ENCODE measurements at regions not wholly inside any gene's neighbourhood (a gene's known extent, or its start where the extent isn't known, plus 50 kb on each side); places are given as distances from the start of the nearest gene placed in this dataset.

GRCh38 chr4:127138586-127138985, 494.2 kb upstream of the INTU start:
- H3K4me1 Mint-ChIP-seq: no peaks in the 10 kb centered on the region
- no peaks in the 10 kb centered on the region for H3K27me3 Mint-ChIP-seq
- H3K9me3 Mint-ChIP-seq: peaks cover 3% of the 10 kb centered on the region
- H3K36me3 Mint-ChIP-seq (ENCODE audit: low read depth): no peaks in the 10 kb centered on the region
- H3K27ac Mint-ChIP-seq: no peak overlapping the region
- intact Hi-C loops (cut with micrococcal nuclease): no loop called here
- DNase-seq: no peak
- H3K4me3 Mint-ChIP-seq: no peak overlapping the region

DNA sequence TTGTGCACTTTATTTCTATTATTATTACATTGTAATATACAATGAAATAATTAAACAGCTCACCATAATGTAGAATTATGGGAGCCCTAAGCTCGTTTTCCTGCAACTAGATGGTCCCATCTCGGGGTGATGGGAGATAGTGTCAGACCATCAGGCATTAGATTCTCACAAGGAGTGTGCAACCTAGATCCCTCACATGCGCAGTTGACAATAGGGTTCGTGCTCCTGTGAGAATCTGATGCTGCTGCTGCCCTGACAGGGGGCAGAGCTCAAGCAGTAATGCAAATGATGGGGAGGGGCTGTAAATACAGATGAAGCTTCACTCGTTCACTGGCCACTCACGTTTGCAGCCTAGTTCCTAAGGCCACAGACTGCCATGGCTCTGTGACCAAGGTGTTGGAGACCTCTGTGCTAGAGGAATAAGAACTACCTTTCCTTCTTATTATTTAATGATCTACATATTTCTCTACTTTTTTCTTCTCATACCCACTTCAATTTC, 492.9 kb upstream of the INTU start:
- intact Hi-C loops (cut with micrococcal nuclease): no loop called here
- Mint-ChIP-seq H3K9me3 (peaks cover 3% of the 10 kb centered on the region), H3K27ac (no peak overlapping the region), H3K36me3 (ENCODE audit: low read depth) (no peaks in the 10 kb centered on the region), H3K4me1 (no peaks in the 10 kb centered on the region), H3K4me3 (no peak overlapping the region), H3K27me3 (no peaks in the 10 kb centered on the region)
- no peak for DNase-seq

- no peaks in the 10 kb centered on the region for H3K36me3 Mint-ChIP-seq (ENCODE audit: low read depth)
- H3K4me1 Mint-ChIP-seq: no peaks in the 10 kb centered on the region
Measured at GRCh38 chr4:127140306-127140705, 492.5 kb upstream of the INTU start.

GRCh38 chr4:127141856-127142255, 490.9 kb upstream of the INTU start:
- H3K27me3 Mint-ChIP-seq: no peaks in the 10 kb centered on the region
- intact Hi-C loops (cut with micrococcal nuclease): no loop called here
- no peak for DNase-seq
- H3K4me3 Mint-ChIP-seq: no peak overlapping the region
- no peaks in the 10 kb centered on the region for H3K4me1 Mint-ChIP-seq
- H3K36me3 Mint-ChIP-seq (ENCODE audit: low read depth): no peaks in the 10 kb centered on the region
- no peak overlapping the region for H3K27ac Mint-ChIP-seq
- peaks cover 3% of the 10 kb centered on the region for H3K9me3 Mint-ChIP-seq

More at GRCh38 chr4:127140306-127140705, 492.5 kb upstream of the INTU start:
- Mint-ChIP-seq H3K9me3 (peaks cover 3% of the 10 kb centered on the region), H3K27me3 (no peaks in the 10 kb centered on the region), H3K27ac (no peak overlapping the region), H3K4me3 (no peak overlapping the region)
- DNase-seq: no peak
- intact Hi-C loops (cut with micrococcal nuclease): no loop called here

GRCh38 chr4:127143460-127144195, 489.1 kb upstream of the INTU start:
- Mint-ChIP-seq H3K4me3 (no peak overlapping the region), H3K4me1 (no peaks in the 10 kb centered on the region), H3K27me3 (no peaks in the 10 kb centered on the region), H3K9me3 (peaks cover 3% of the 10 kb centered on the region), H3K27ac (no peak overlapping the region), H3K36me3 (ENCODE audit: low read depth) (no peaks in the 10 kb centered on the region)
- intact Hi-C loops (cut with micrococcal nuclease): no loop called here
- DNase-seq: no peak

DNA sequence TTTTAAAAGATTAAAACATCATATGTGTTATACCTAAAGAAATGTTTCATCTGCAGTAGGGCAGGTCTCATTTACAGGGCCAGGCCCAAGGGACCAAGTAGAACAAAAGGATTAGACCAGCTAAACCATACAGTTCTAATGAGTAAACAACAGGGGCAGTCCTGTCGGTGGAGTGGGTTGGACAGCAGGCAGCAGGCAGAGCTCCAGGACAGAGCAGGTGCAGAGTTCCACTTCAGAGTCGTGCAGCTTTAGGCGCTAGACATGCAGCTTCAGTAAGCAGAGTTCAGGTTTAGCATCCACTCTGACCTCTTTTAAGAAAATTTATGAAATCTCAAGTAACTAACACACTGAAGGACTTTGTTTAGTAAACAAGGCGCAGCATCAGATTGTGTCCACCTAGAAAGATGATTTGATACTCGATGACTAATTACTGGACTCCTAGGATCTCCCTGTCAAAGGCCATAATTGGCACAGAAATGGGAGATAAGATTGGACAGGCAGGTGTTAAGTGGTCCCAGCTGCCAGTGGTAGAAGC, 487.7 kb upstream of the INTU start:
- no peaks in the 10 kb centered on the region for H3K27me3 Mint-ChIP-seq
- no peak overlapping the region for H3K4me3 Mint-ChIP-seq

GRCh38 chr4:127148165-127148564, 484.6 kb upstream of the INTU start:
- no peak for DNase-seq
- Mint-ChIP-seq H3K36me3 (ENCODE audit: low read depth) (no peaks in the 10 kb centered on the region), H3K27ac (no peak overlapping the region), H3K9me3 (no peaks in the 10 kb centered on the region), H3K4me1 (no peaks in the 10 kb centered on the region), H3K27me3 (no peaks in the 10 kb centered on the region), H3K4me3 (no peak overlapping the region)
- intact Hi-C loops (cut with micrococcal nuclease): no loop called here

More for the DNA sequence above, 487.7 kb upstream of the INTU start:
- Mint-ChIP-seq H3K36me3 (ENCODE audit: low read depth) (no peaks in the 10 kb centered on the region), H3K9me3 (peaks cover 3% of the 10 kb centered on the region), H3K27ac (no peak overlapping the region), H3K4me1 (no peaks in the 10 kb centered on the region)
- DNase-seq: no peak
- intact Hi-C loops (cut with micrococcal nuclease): no loop called here

GRCh38 chr4:127149086-127149485, 483.7 kb upstream of the INTU start:
- Mint-ChIP-seq H3K27ac (no peak overlapping the region), H3K36me3 (ENCODE audit: low read depth) (no peaks in the 10 kb centered on the region), H3K9me3 (no peaks in the 10 kb centered on the region), H3K4me1 (no peaks in the 10 kb centered on the region), H3K4me3 (no peak overlapping the region), H3K27me3 (no peaks in the 10 kb centered on the region)
- intact Hi-C loops (cut with micrococcal nuclease): no loop called here
- DNase-seq: no peak

- H3K4me1 Mint-ChIP-seq: no peaks in the 10 kb centered on the region
- H3K9me3 Mint-ChIP-seq: no peaks in the 10 kb centered on the region
- intact Hi-C loops (cut with micrococcal nuclease): no loop called here
- no peaks in the 10 kb centered on the region for H3K36me3 Mint-ChIP-seq (ENCODE audit: low read depth)
- H3K27me3 Mint-ChIP-seq: no peaks in the 10 kb centered on the region
- H3K27ac Mint-ChIP-seq: no peak overlapping the region
- DNase-seq: no peak
- H3K4me3 Mint-ChIP-seq: no peak overlapping the region
Measured at GRCh38 chr4:127151941-127152340, 480.8 kb upstream of the INTU start.

GRCh38 chr4:127155116-127155515, 477.6 kb upstream of the INTU start:
- H3K27me3 Mint-ChIP-seq: no peaks in the 10 kb centered on the region
- H3K9me3 Mint-ChIP-seq: no peaks in the 10 kb centered on the region
- H3K27ac Mint-ChIP-seq: no peak overlapping the region
- intact Hi-C loops (cut with micrococcal nuclease): no loop called here
- no peaks in the 10 kb centered on the region for H3K36me3 Mint-ChIP-seq (ENCODE audit: low read depth)
- H3K4me3 Mint-ChIP-seq: no peak overlapping the region
- DNase-seq: no peak
- no peaks in the 10 kb centered on the region for H3K4me1 Mint-ChIP-seq

DNA sequence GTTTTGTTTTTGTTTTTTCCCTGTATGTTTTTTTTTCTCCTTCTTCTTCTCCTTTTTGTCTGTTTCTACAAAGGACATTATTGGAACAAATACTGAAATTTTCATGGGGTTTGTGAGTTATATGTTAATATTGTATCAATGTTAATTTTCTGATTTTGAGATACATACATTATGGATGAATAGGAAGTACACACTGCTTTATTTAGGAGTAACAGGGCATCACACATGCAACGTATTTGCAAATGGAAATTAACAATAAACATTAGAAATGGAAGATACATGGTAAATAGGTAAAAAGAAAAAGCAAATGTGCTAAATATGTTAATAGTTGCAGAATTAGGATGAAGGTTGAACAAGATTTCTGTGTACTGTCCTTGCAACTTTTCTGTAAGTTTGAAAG, 477.2 kb upstream of the INTU start:
- intact Hi-C loops (cut with micrococcal nuclease): no loop called here
- DNase-seq: no peak
- H3K9me3 Mint-ChIP-seq: no peaks in the 10 kb centered on the region
- no peak overlapping the region for H3K4me3 Mint-ChIP-seq
- no peaks in the 10 kb centered on the region for H3K4me1 Mint-ChIP-seq
- no peak overlapping the region for H3K27ac Mint-ChIP-seq
- H3K36me3 Mint-ChIP-seq (ENCODE audit: low read depth): no peaks in the 10 kb centered on the region
- no peaks in the 10 kb centered on the region for H3K27me3 Mint-ChIP-seq

DNA sequence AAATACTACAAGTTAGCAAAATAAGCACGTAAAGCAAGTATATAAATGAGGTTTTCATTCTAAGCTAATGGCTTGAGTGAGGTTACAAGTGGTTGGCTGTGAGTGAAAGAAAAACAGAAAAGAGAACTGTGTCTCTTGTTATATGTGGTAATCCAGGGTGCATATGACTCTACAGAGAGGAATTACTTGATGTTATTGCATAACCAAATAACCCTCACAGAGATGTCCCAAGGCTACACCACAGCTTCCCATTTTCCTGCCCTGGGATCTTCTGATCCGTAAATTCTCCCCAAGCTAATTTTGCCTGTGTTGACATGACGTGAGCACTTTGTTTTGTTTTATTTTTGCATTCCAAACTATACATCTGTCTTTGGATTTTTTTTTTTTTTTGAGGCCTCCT, 470.0 kb upstream of the INTU start:
- Mint-ChIP-seq H3K9me3 (peaks cover 4% of the 10 kb centered on the region), H3K27me3 (no peaks in the 10 kb centered on the region), H3K27ac (no peak overlapping the region), H3K4me3 (no peak overlapping the region), H3K36me3 (ENCODE audit: low read depth) (no peaks in the 10 kb centered on the region), H3K4me1 (no peaks in the 10 kb centered on the region)
- no peak for DNase-seq
- intact Hi-C loops (cut with micrococcal nuclease): no loop called here

DNA sequence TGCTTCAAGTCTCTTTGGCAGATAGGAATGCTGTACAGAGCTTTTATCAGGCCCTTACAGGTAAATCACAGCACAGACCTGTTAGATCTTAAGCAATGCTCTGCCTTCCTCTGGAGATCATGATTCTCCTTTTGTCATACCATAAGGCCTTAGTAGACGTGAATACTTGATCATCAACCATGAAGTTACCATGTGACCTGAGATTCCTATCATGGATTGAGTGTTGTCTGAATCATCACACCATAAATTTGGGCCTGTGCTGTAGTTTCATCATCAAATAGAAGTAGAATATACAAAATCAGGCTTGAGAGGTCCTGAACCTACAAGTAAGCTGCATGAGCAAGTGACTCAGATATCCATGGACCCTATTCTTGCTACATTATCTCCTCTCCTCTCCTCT, 466.8 kb upstream of the INTU start:
- no peak for DNase-seq
- intact Hi-C loops (cut with micrococcal nuclease): no loop called here
- peaks cover 4% of the 10 kb centered on the region for H3K9me3 Mint-ChIP-seq
- no peak overlapping the region for H3K4me3 Mint-ChIP-seq
- no peaks in the 10 kb centered on the region for H3K4me1 Mint-ChIP-seq
- H3K27ac Mint-ChIP-seq: no peak overlapping the region
- no peaks in the 10 kb centered on the region for H3K36me3 Mint-ChIP-seq (ENCODE audit: low read depth)
- no peaks in the 10 kb centered on the region for H3K27me3 Mint-ChIP-seq

DNA sequence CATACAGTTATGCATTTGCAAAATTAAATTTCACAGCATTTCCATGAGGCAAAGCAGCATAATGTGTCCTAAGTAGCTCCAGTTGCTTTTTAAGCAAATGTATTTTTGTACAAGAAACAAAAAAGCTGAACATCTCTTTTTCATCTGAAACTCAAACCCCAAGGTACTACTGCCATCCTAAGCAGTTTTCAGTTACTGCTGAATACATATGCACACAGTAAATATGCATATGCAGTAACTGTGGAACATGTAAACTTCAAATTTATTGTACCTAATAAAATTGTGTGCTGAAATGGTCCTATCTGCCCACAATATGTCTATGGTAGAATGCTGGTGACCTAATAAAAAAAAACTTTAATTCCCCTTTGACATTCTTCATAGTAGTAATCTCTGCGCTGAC, 458.6 kb upstream of the INTU start:
- DNase-seq: no peak
- Mint-ChIP-seq H3K36me3 (ENCODE audit: low read depth) (no peaks in the 10 kb centered on the region), H3K9me3 (no peaks in the 10 kb centered on the region), H3K4me1 (no peaks in the 10 kb centered on the region), H3K4me3 (no peak overlapping the region), H3K27ac (no peak overlapping the region), H3K27me3 (no peaks in the 10 kb centered on the region)
- intact Hi-C loops (cut with micrococcal nuclease): no loop called here

GRCh38 chr4:127174616-127175015, 458.1 kb upstream of the INTU start:
- H3K9me3 Mint-ChIP-seq: no peaks in the 10 kb centered on the region

More at GRCh38 chr4:127174616-127175015, 458.1 kb upstream of the INTU start:
- intact Hi-C loops (cut with micrococcal nuclease): no loop called here
- DNase-seq: no peak
- H3K27me3 Mint-ChIP-seq: no peaks in the 10 kb centered on the region
- H3K36me3 Mint-ChIP-seq (ENCODE audit: low read depth): no peaks in the 10 kb centered on the region
- H3K4me1 Mint-ChIP-seq: no peaks in the 10 kb centered on the region
- H3K4me3 Mint-ChIP-seq: no peak overlapping the region
- no peak overlapping the region for H3K27ac Mint-ChIP-seq
